ENCODE measurements at regions not wholly inside any gene's neighbourhood (a gene's known extent, or its start where the extent isn't known, plus 50 kb on each side); places are given as distances from the start of the nearest gene placed in this dataset.

DNA sequence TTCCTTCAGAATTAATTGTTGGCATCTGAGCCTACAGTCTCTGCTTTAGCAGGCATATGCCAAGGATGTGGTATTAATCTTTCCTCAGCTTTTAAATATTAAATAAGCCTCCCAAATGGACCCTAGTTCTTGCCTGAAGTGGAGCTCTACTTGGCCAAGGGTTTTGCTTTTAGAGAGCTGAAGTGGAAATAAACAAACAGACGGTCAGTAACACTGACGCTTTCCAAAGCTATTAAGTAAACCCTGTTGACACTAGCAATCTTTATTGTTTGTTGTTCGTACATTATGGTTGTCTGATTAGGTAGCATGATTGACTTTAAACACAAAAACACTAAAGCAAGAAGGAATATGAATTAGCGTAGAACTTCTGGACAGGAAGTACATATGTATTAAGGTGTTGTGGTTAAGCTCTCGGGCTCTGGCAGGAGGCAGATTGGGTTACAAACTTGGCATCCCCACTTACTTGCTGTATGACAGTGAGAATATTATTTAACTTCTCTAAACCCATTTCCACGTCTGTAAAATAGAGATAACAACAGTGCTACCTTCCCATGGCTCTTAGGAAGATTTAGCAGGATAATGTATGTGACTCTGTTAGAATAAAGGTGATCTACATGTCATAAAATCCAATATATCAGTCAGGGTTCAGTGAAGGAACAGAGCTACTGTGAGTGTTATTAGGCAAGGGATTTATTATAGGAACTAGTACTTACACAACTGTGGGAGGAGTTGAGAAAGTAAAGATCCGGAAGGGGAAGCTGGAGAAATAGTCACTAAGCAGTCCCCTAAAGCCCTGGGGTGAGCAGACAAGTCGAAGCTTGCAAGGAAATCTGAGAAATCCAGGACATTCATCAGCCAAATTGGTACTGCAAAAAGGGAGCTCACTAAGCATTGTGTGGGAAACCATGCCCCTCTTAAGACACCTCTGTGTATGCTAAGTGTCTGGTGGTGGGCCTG lies 92.2 kb upstream of the ATF7IP start:
- H3K27ac ChIP-seq (ENCODE audit: low read depth in 1 of 2, low read length in 1 of 2), result peak overlapping the region; percentile 14 to 84
- peak; percentile 19 for ATAC-seq (ENCODE audit: insufficient read depth, low FRiP score)
- peaks cover 0 to 14% (median 3%) of the 10 kb centered on the region in 5 donors for H3K4me1 ChIP-seq (ENCODE audit: control insufficient read depth in 5 of 5, insufficient read depth in 5 of 5, low read length in 5 of 5)
- peak in 2 of 3 donors; percentile 75 to 90 for DNase-seq
- no peaks in the 10 kb centered on the region for H3K36me3 ChIP-seq (ENCODE audit: control insufficient read depth in 4 of 4, insufficient read depth in 4 of 4, low read length in 4 of 4)
- peak overlapping the region in 1 of 2 donors; percentile 23 for H3K9ac ChIP-seq (ENCODE audit: insufficient read depth in 1 of 2, low read length in 2 of 2)
- no peak for TF ChIP-seq CTCF (IDR thresholded peaks at IDR 0.05; ENCODE audit: control extremely low read depth, extremely low read depth)
- H3K27me3 ChIP-seq (ENCODE audit: control insufficient read depth in 3 of 3, insufficient read depth in 3 of 3, low read length in 2 of 3), result no peaks in the 10 kb centered on the region
- H3K4me3 ChIP-seq, result no peak overlapping the region
- 17 to 31% methylated on average over 8 of the region's 8 CpGs for WGBS, 2 donors
- peaks cover 0 to 3% (median 0%) of the 10 kb centered on the region in 4 donors for H3K9me3 ChIP-seq (ENCODE audit: control insufficient read depth in 4 of 4, insufficient read depth in 3 of 4, low read length in 3 of 4)

DNA sequence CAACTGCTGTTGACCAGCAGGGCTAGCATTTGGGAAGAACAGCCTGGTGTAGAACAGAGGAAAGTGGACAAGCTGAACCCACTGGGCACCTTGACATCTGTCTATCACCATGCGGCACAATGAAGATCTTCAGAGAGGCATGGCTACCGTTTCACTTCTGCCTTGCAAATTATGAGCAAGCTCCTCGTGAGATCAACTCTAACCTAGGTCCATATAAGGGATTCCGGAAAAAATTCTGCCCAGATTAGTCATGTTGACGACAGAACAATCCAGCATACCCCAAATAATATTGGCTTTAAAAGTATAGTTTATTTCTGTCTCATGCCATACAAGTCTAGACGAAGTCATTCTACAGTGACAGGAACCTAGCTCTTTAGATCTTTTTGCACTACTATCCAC lies 91.6 kb upstream of the ATF7IP start:
- Histone ChIP-seq H3K27ac (ENCODE audit: low read depth in 1 of 2, low read length in 1 of 2) (peak overlapping the region in 1 of 2 donors; percentile 84), H3K4me3 (no peak overlapping the region), H3K9ac (ENCODE audit: insufficient read depth in 1 of 2, low read length in 2 of 2) (no peak overlapping the region), H3K4me1 (ENCODE audit: control insufficient read depth in 5 of 5, insufficient read depth in 5 of 5, low read length in 5 of 5) (peaks cover 0 to 14% (median 3%) of the 10 kb centered on the region in 5 donors), H3K36me3 (ENCODE audit: control insufficient read depth in 4 of 4, insufficient read depth in 4 of 4, low read length in 4 of 4) (no peaks in the 10 kb centered on the region), H3K9me3 (ENCODE audit: control insufficient read depth in 4 of 4, insufficient read depth in 3 of 4, low read length in 3 of 4) (peaks cover 0 to 3% (median 0%) of the 10 kb centered on the region in 4 donors), H3K27me3 (ENCODE audit: control insufficient read depth in 3 of 3, insufficient read depth in 3 of 3, low read length in 2 of 3) (no peaks in the 10 kb centered on the region)
- TF ChIP-seq CTCF (IDR thresholded peaks at IDR 0.05; ENCODE audit: control extremely low read depth, extremely low read depth), result no peak
- DNase-seq (no peak), ATAC-seq (ENCODE audit: insufficient read depth, low FRiP score) (no peak)
- WGBS, 2 donors, result 78 to 81% methylated on average over 6 of the region's 6 CpGs

DNA sequence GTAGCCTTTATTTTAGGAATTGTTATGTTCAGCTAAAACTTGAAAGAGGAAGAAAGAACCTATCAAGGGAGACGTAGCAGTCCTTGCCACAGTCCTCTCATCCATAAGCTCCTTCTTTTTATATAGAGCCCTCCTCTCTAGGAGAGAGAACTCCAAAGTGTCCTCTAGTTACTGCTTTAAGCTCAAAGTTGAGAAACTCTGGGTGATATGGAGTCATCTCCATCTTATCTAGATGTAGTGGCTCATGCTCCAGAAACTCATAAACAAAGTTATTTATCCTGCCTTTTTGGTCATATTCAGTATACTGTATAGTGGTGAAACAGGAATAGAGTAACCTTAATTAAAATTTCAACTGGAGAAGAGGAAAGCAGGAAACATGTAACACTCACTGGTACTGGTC lies 90.4 kb upstream of the ATF7IP start:
- no peak for TF ChIP-seq CTCF (IDR thresholded peaks at IDR 0.05; ENCODE audit: control extremely low read depth, extremely low read depth)
- 0 to 62% methylated on average over 1 of the region's 1 CpG for WGBS, 2 donors
- no peak overlapping the region for H3K27ac ChIP-seq (ENCODE audit: low read depth in 1 of 2, low read length in 1 of 2)

More for the DNA sequence above, 90.4 kb upstream of the ATF7IP start:
- ATAC-seq (ENCODE audit: insufficient read depth, low FRiP score) (no peak), DNase-seq (no peak)
- Histone ChIP-seq H3K4me1 (ENCODE audit: control insufficient read depth in 5 of 5, insufficient read depth in 5 of 5, low read length in 5 of 5) (peaks cover 0 to 14% (median 3%) of the 10 kb centered on the region in 5 donors), H3K27me3 (ENCODE audit: control insufficient read depth in 3 of 3, insufficient read depth in 3 of 3, low read length in 2 of 3) (no peaks in the 10 kb centered on the region), H3K9ac (ENCODE audit: insufficient read depth in 1 of 2, low read length in 2 of 2) (no peak overlapping the region), H3K4me3 (no peak overlapping the region), H3K36me3 (ENCODE audit: control insufficient read depth in 4 of 4, insufficient read depth in 4 of 4, low read length in 4 of 4) (no peaks in the 10 kb centered on the region), H3K9me3 (ENCODE audit: control insufficient read depth in 4 of 4, insufficient read depth in 3 of 4, low read length in 3 of 4) (peaks cover 0 to 3% (median 0%) of the 10 kb centered on the region in 4 donors)

Measured in lung (tissue), 11 donors.